Naive thymus-derived CD4-positive, alpha-beta T cell (primary cell): ENCODE measurements at regions not wholly inside any gene's neighbourhood (a gene's known extent, or its start where the extent isn't known, plus 50 kb on each side); places are given as distances from the start of the nearest gene placed in this dataset.

ENCODE experiments used
- ATAC-seq: fragments of 150-1000 bp; cut with Tn5 transposase; 2 replicates; pipeline ENCODE4 v1.10.0; 2021; ENCODE audit warnings: mild to moderate bottlenecking, moderate library complexity
- CTCF ChIA-PET: fragments of 350-600 bp; sonication (Branson Sonifier 250); formaldehyde crosslinking; loops from one replicate; lab custom pipeline; 2021; ENCODE audit warnings: antibody characterized with exemption; lab: Charles Lee
- POLR2A ChIA-PET: fragments of 350-600 bp; sonication (Branson Sonifier 250); formaldehyde crosslinking; loops from one replicate; lab custom pipeline; 2021; ENCODE audit warnings: antibody characterized with exemption, inconsistent platforms; lab: Charles Lee
- DNase-seq, 9 donors: peaks; one replicate each; pipeline versions ENCODE4 v3.0.0 to v3.0.0-alpha.2; 2020 to 2022; ENCODE audit warnings: mixed read lengths in 1 of 9
- H3K27ac ChIP-seq: one replicate; pipeline ENCODE4 v1.7.0; 2013; ENCODE audit warnings: mild to moderate bottlenecking, low read depth, low read length, moderate library complexity
- H3K27me3 ChIP-seq, 2 donors: one replicate each; pipeline ENCODE4 v1.7.0; 2013; ENCODE audit warnings: low read length in 2 of 2, mild to moderate bottlenecking in 2 of 2, moderate library complexity in 2 of 2; ENCODE audit not compliant: control insufficient read depth in 2 of 2, insufficient read depth in 2 of 2
- H3K36me3 ChIP-seq, 3 experiments: 1 replicate in 2 of 3; 2 replicates in 1 of 3; pipeline ENCODE4 v1.7.0; 2013; ENCODE audit warnings: low read length in 3 of 3, mild to moderate bottlenecking in 3 of 3, moderate library complexity in 1 of 3; ENCODE audit not compliant: insufficient read depth in 3 of 3, control insufficient read depth in 2 of 3
- H3K4me1 ChIP-seq, 2 donors: one replicate each; pipeline ENCODE4 v1.7.0; 2013; ENCODE audit warnings: low read length in 2 of 2, mild to moderate bottlenecking in 2 of 2, moderate library complexity in 1 of 2; ENCODE audit not compliant: control insufficient read depth in 2 of 2, insufficient read depth in 2 of 2
- H3K4me3 ChIP-seq: 2 replicates; pipeline ENCODE4 v1.7.0; 2013; ENCODE audit warnings: mild to moderate bottlenecking, low read length
- H3K9me3 ChIP-seq, 3 experiments: 1 replicate in 2 of 3; 2 replicates in 1 of 3; pipeline ENCODE4 v1.7.0; 2013; ENCODE audit warnings: low read length in 3 of 3; ENCODE audit not compliant: control insufficient read depth in 2 of 3
- H3K27ac Mint-ChIP-seq, 9 donors: one replicate each; pipeline ENCODE4 v1.8.0; 2020 to 2022; ENCODE audit warnings: mixed read lengths in 9 of 9, mild to moderate bottlenecking in 8 of 9, moderate library complexity in 5 of 9, inconsistent platforms in 2 of 9
- H3K27me3 Mint-ChIP-seq, 5 donors: one replicate each; pipeline ENCODE4 v1.8.0; 2021 to 2022; ENCODE audit warnings: mixed read lengths in 5 of 5, mild to moderate bottlenecking in 1 of 5
- H3K36me3 Mint-ChIP-seq, 5 donors: one replicate each; pipeline ENCODE4 v1.8.0; 2020 to 2022; ENCODE audit warnings: mixed read lengths in 5 of 5, mild to moderate bottlenecking in 3 of 5, inconsistent platforms in 1 of 5
- H3K4me1 Mint-ChIP-seq, 7 donors: one replicate each; pipeline ENCODE4 v1.8.0; 2020 to 2022; ENCODE audit warnings: mixed read lengths in 7 of 7, mild to moderate bottlenecking in 3 of 7, inconsistent platforms in 1 of 7
- H3K4me3 Mint-ChIP-seq, 10 donors: one replicate each; pipeline ENCODE4 v1.8.0; 2020 to 2022; ENCODE audit warnings: mild to moderate bottlenecking in 10 of 10, mixed read lengths in 10 of 10, moderate library complexity in 6 of 10, inconsistent platforms in 2 of 10
- H3K9me3 Mint-ChIP-seq, 11 donors: one replicate each; pipeline ENCODE4 v1.8.0; 2020 to 2022; ENCODE audit warnings: mixed read lengths in 11 of 11, mild to moderate bottlenecking in 4 of 11, inconsistent platforms in 1 of 11, moderate library complexity in 1 of 11
- intact Hi-C, 2 donors: fragments of 100-400 bp; cut with micrococcal nuclease; formaldehyde crosslinking; loops; one replicate each; pipeline ENCODE4 v1.15.1; 2023

DNA sequence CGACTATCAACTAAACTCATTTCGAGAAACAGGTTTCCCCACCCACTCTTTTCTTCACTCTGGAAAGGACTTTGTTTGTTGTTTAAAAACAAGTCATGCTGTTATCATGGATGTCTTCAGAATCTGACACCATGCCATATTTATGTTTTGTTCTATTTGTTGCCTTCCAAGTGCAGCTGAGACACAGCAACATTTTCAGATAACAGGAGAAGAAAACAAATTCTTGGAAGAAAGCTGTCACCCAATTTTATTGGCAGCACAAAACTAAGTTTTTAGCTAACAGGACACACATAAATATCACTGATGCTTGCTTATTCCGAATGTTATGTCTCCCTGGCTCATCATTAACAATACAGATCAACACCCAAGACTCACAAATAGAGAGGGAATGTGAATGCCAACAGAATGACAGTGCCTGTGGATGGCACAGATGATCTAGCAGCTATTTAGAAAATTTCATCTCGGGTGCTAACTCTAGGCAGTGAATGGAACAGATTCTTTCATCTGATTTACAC is 147.9 kb downstream of the RPS29 start:
- CTCF ChIA-PET: interaction anchor here (1.5 to 1.6 kb wide), 2 partner anchors 9 to 23 kb away, joined by 3 to 4 read pairs; no protein-coding TSS in a partner anchor

DNA sequence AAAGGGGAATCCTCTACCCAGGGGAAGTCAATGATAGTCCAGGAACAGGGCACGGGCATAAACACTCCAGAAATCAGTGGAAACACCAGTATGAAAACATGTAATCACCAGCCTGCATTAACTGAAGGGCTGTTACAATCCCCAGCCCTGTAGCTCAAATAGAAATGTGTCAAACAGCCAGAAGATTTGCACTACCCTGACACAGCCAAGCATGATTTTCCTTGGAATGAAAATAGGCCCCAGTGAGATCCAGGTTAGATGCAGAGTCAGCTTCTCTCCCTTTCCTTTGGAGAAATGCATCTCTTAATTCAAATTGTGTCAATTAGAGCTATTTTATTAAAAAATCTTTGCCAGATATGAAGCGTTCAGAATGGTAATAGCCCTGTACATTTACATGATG is 158.1 kb downstream of the RPS29 start:
- no peaks in the 10 kb centered on the region for H3K4me1 Mint-ChIP-seq
- ChIA-PET POLR2A (no interaction called here), CTCF (no interaction called here)
- intact Hi-C loops: no loop called here
- H3K4me1 ChIP-seq: no peaks in the 10 kb centered on the region
- no peak for DNase-seq
- no peak overlapping the region for H3K27ac Mint-ChIP-seq
- H3K36me3 Mint-ChIP-seq: peaks cover 0 to 11% (median 4%) of the 10 kb centered on the region in 5 donors
- peaks cover 0 to 1% (median 0%) of the 10 kb centered on the region in 3 experiments for H3K9me3 ChIP-seq
- ATAC-seq: no peak
- no peak overlapping the region for H3K27ac ChIP-seq
- no peaks in the 10 kb centered on the region for H3K36me3 ChIP-seq
- H3K9me3 Mint-ChIP-seq: peaks cover 6 to 38% (median 22%) of the 10 kb centered on the region in 11 donors
- H3K27me3 ChIP-seq: no peaks in the 10 kb centered on the region
- H3K4me3 Mint-ChIP-seq: no peak overlapping the region
- H3K27me3 Mint-ChIP-seq: peaks cover 10 to 71% (median 38%) of the 10 kb centered on the region in 5 donors
- H3K4me3 ChIP-seq: no peak overlapping the region

More for the DNA sequence above, 147.9 kb downstream of the RPS29 start:
- ATAC-seq (no peak), DNase-seq (no peak)
- Mint-ChIP-seq H3K9me3 (peaks cover 0 to 21% (median 10%) of the 10 kb centered on the region in 11 donors), H3K27me3 (peaks cover 4 to 13% (median 9%) of the 10 kb centered on the region in 5 donors), H3K36me3 (no peaks in the 10 kb centered on the region), H3K27ac (no peak overlapping the region), H3K4me3 (no peak overlapping the region), H3K4me1 (no peaks in the 10 kb centered on the region)
- H3K4me3 ChIP-seq: no peak overlapping the region
- no peak overlapping the region for H3K27ac ChIP-seq
- intact Hi-C loops: no loop called here
- H3K36me3 ChIP-seq: no peaks in the 10 kb centered on the region
- H3K27me3 ChIP-seq: no peaks in the 10 kb centered on the region
- no peaks in the 10 kb centered on the region for H3K4me1 ChIP-seq
- H3K9me3 ChIP-seq: no peaks in the 10 kb centered on the region
- POLR2A ChIA-PET: no interaction called here

DNA sequence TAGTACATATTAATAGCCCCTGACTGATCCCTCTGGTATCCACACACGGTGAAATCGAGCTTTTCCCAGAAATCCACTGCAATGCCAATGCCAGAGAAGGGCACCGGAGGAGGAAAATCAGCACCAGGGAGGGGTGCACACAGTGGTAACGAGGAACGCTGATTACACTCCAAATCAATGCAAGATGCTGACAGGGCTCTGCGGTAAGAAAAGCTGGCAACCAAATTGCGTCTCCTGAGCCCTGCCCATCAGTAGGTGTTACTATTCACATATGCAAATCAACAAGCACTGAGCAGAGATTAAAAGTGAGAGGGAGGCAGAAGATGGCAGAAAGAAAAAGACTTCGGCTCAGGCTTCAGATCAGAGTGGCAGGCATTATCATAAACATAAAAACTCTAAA is 159.1 kb downstream of the RPS29 start:
- Mint-ChIP-seq H3K36me3 (peaks cover 0 to 6% (median under 1%) of the 10 kb centered on the region in 5 donors), H3K27ac (no peak overlapping the region), H3K4me1 (no peaks in the 10 kb centered on the region), H3K9me3 (peaks cover 2 to 29% (median 15%) of the 10 kb centered on the region in 11 donors), H3K4me3 (no peak overlapping the region), H3K27me3 (peaks cover 10 to 62% (median 36%) of the 10 kb centered on the region in 5 donors)
- DNase-seq (no peak), ATAC-seq (no peak)
- no peaks in the 10 kb centered on the region for H3K27me3 ChIP-seq
- no peaks in the 10 kb centered on the region for H3K4me1 ChIP-seq
- no peak overlapping the region for H3K27ac ChIP-seq
- CTCF ChIA-PET: no interaction called here
- intact Hi-C loops: no loop called here
- H3K36me3 ChIP-seq: no peaks in the 10 kb centered on the region
- H3K4me3 ChIP-seq: no peak overlapping the region
- POLR2A ChIA-PET: no interaction called here
- H3K9me3 ChIP-seq: no peaks in the 10 kb centered on the region

DNA sequence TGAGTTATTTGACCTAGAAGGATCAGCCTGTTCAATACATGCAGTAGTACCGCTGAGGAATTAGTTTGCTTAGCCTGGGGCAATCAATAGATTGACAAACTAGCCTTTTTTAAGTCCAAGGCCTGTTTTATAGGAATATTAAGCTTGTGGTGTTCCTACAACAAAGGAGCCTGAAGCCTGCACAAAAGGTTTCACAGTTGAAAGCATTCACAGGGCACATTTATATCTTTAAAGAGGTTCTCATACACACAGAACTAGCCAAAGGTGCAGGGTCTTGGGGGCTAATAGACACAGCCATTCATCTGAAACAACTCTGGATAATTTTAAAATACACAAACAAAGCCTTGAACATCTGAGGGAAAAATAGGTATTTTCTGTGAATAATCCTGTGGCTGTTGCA is 160.3 kb downstream of the RPS29 start:
- CTCF ChIA-PET: no interaction called here
- DNase-seq: no peak

DNA sequence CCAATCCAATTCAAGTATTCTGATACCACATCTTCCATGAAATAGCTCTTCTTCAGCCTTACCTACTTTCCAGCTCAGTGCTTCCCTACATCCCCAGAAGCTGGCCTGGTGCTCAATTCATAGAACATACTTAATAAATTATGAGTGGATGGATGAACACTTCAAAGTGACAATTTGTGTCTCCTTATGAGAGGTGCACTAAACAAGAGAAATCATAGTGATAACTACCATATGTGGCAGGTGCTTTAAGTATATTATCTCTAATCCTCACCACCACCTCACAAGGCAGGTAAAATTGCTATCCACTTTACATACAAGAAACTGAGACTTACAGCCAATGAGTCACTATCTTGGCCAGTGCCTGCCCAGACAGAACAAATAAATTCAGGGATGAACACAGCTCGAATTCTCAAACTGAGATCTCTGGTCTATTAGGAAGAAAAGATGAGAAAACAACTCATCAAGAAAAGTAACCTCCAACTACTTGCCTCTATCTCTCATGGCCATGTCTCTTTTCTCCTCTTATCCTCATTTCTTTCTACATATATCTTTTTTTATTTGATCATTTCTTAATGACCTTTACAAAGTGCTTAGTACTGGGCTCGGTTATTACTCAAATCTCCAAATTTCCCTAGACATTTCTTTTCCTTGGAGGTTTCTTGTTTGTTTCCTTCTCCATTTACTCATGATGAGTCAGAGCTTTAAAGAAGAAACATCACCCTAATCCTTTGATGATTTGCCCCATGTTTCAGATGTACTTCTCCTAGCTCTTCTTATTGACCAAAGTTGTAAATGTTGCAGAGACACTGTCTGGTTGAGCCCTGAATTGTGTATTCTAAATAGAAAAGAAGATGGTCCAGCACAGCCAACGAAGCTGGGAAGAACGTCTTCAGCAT is 161.5 kb downstream of the RPS29 start:
- H3K4me3 Mint-ChIP-seq: no peak overlapping the region
- H3K36me3 ChIP-seq: no peaks in the 10 kb centered on the region
- no peaks in the 10 kb centered on the region for H3K36me3 Mint-ChIP-seq
- H3K27me3 ChIP-seq: no peaks in the 10 kb centered on the region
- H3K27ac Mint-ChIP-seq: no peak overlapping the region
- H3K4me1 Mint-ChIP-seq: no peaks in the 10 kb centered on the region
- H3K27me3 Mint-ChIP-seq: peaks cover 14 to 59% (median 42%) of the 10 kb centered on the region in 5 donors
- H3K9me3 Mint-ChIP-seq: peaks cover 0 to 4% (median 0%) of the 10 kb centered on the region in 11 donors
- no peak for ATAC-seq
- POLR2A ChIA-PET: interaction anchor here (0.8 kb wide), 1 partner anchor 1201 kb away, joined by 3 read pairs; no protein-coding TSS in a partner anchor
- H3K9me3 ChIP-seq: no peaks in the 10 kb centered on the region
- intact Hi-C loops: no loop called here
- no peak for DNase-seq
- no peak overlapping the region for H3K4me3 ChIP-seq
- H3K4me1 ChIP-seq: no peaks in the 10 kb centered on the region
- CTCF ChIA-PET: interaction anchor here (0.6 kb wide), 1 partner anchor 313 kb away, joined by 3 read pairs; no protein-coding TSS in a partner anchor
- H3K27ac ChIP-seq: no peak overlapping the region

More for the DNA sequence above, 160.3 kb downstream of the RPS29 start:
- no peak for ATAC-seq
- no peak overlapping the region for H3K4me3 ChIP-seq
- no peaks in the 10 kb centered on the region for H3K9me3 ChIP-seq
- peaks cover 0 to 17% (median 8%) of the 10 kb centered on the region in 11 donors for H3K9me3 Mint-ChIP-seq
- no peaks in the 10 kb centered on the region for H3K4me1 ChIP-seq
- no peaks in the 10 kb centered on the region for H3K4me1 Mint-ChIP-seq
- H3K4me3 Mint-ChIP-seq: no peak overlapping the region
- intact Hi-C loops: no loop called here
- no peak overlapping the region for H3K27ac Mint-ChIP-seq
- no peak overlapping the region for H3K27ac ChIP-seq
- POLR2A ChIA-PET: interaction anchor here (0.8 kb wide), 1 partner anchor 1199 kb away, joined by 3 read pairs; no protein-coding TSS in a partner anchor
- peaks cover 10 to 61% (median 37%) of the 10 kb centered on the region in 5 donors for H3K27me3 Mint-ChIP-seq
- H3K36me3 Mint-ChIP-seq: no peaks in the 10 kb centered on the region
- no peaks in the 10 kb centered on the region for H3K36me3 ChIP-seq
- H3K27me3 ChIP-seq: no peaks in the 10 kb centered on the region

DNA sequence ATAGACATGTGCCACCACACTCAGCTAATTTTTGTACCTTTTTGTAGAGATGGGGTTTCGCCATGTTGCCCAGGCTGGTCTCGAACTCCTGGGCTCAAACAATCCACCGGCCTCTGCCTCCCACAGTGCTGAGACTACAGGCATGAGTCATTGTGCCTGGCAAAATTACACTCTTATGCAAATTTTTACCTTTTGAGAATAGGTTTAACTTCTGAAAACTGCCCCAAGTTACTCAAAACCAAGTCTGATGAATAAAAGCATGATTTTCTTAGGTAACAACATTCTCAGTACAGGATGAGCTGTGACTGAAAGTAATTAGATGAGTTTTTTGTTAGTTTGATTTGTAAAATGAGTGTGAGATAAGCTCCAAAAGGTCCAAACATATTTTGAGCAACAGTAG is 166.0 kb downstream of the RPS29 start:
- Histone ChIP-seq H3K36me3 (no peaks in the 10 kb centered on the region), H3K27me3 (no peaks in the 10 kb centered on the region), H3K27ac (no peak overlapping the region), H3K4me1 (no peaks in the 10 kb centered on the region), H3K9me3 (no peaks in the 10 kb centered on the region), H3K4me3 (no peak overlapping the region)
- Mint-ChIP-seq H3K27ac (no peak overlapping the region), H3K4me1 (no peaks in the 10 kb centered on the region), H3K27me3 (peaks cover 13 to 48% (median 40%) of the 10 kb centered on the region in 5 donors), H3K9me3 (no peaks in the 10 kb centered on the region), H3K36me3 (no peaks in the 10 kb centered on the region), H3K4me3 (no peak overlapping the region)
- intact Hi-C loops: no loop called here
- ChIA-PET POLR2A (no interaction called here), CTCF (no interaction called here)
- DNase-seq (no peak), ATAC-seq (no peak)
